SK-N-SH (cell line): ENCODE measurements at regions not wholly inside any gene's neighbourhood (a gene's known extent, or its start where the extent isn't known, plus 50 kb on each side); places are given as distances from the start of the nearest gene placed in this dataset.

ENCODE experiments used
- CTCF ChIA-PET: fragments of 300-600, 350-600 bp; formaldehyde crosslinking; extraction: SDS; loops from one replicate; lab custom pipeline; 2021; lab: Yijun Ruan, JAX
- POLR2A ChIA-PET: fragments of 350-600 bp; sonication (Branson Sonifier 250); formaldehyde crosslinking; extraction: SDS; loops from one replicate; lab custom pipeline; 2020; ENCODE audit warnings: antibody characterized with exemption, inconsistent platforms; lab: Yijun Ruan, JAX
- DNase-seq: peaks from one replicate; pipeline ENCODE4 v3.0.0; 2012
- H2AFZ ChIP-seq: fragments of 200-600 bp; sonication (generic); 2 replicates; pipeline ENCODE4 v1.8.1; 2016; ENCODE audit warnings: antibody characterized with exemption, mild to moderate bottlenecking, low read depth
- H3F3A ChIP-seq: fragments of 200-600 bp; sonication (generic); replicated peaks from 2 replicates; pipeline ENCODE3; 2016; ENCODE audit warnings: antibody characterized with exemption, mild to moderate bottlenecking; ENCODE audit not compliant: insufficient read depth
- H3K27ac ChIP-seq, 2 experiments: fragments of 200-500 bp in 1 of 2; fragments of 200-600 bp in 1 of 2; sonication (Bioruptor generic) in 1 of 2; sonication (generic), shearing (Covaris generic) in 1 of 2; 2 replicates each; pipeline versions ENCODE4 v1.5.1 to v1.6.1; 2014 to 2016; ENCODE audit warnings: low read depth in 2 of 2, inconsistent platforms in 1 of 2, low read length in 1 of 2, mild to moderate bottlenecking in 1 of 2, mixed read lengths in 1 of 2
- H3K27me3 ChIP-seq: fragments of 200-600 bp; sonication (generic), shearing (Covaris generic); 2 replicates; pipeline ENCODE4 v1.6.1; 2016; ENCODE audit warnings: mixed run types; ENCODE audit not compliant: insufficient read depth
- H3K36me3 ChIP-seq, 2 experiments: fragments of 200-500 bp in 1 of 2; fragments of 200-600 bp in 1 of 2; sonication (Bioruptor generic) in 1 of 2; sonication (generic) in 1 of 2; replicated peaks in 1 of 2; 2 replicates each; pipeline versions ENCODE3 to v1.5.1; 2014 to 2016; ENCODE audit warnings: low read length in 1 of 2, mild to moderate bottlenecking in 1 of 2; ENCODE audit not compliant: insufficient read depth in 2 of 2, control insufficient read depth in 1 of 2
- H3K4me1 ChIP-seq, 2 experiments: fragments of 200-500 bp in 1 of 2; fragments of 200-600 bp in 1 of 2; sonication (Bioruptor generic) in 1 of 2; sonication (generic), shearing (Covaris generic) in 1 of 2; 2 replicates each; pipeline versions ENCODE4 v1.5.1 to v1.6.1; 2014 to 2016; ENCODE audit warnings: low read depth in 1 of 2, low read length in 1 of 2, mixed run types in 1 of 2; ENCODE audit not compliant: insufficient read depth in 2 of 2, control insufficient read depth in 1 of 2
- H3K4me2 ChIP-seq: fragments of 200-600 bp; sonication (generic), shearing (Covaris generic); 2 replicates; pipeline ENCODE4 v1.6.1; 2017; ENCODE audit warnings: mixed run types
- H3K4me3 ChIP-seq, 2 experiments: fragments of 200-500 bp in 1 of 2; fragments of 200-600 bp in 1 of 2; sonication (Bioruptor generic) in 1 of 2; sonication (generic), shearing (Covaris generic) in 1 of 2; 2 replicates each; pipeline versions ENCODE4 v1.5.1 to v1.8.1; 2014 to 2016; ENCODE audit warnings: low read depth in 2 of 2, inconsistent platforms in 1 of 2, low read length in 1 of 2, mild to moderate bottlenecking in 1 of 2, mixed read lengths in 1 of 2, moderate library complexity in 1 of 2
- H3K79me2 ChIP-seq: fragments of 200-600 bp; sonication (generic); 2 replicates; pipeline ENCODE4 v1.8.1; 2017; ENCODE audit warnings: mild to moderate bottlenecking; ENCODE audit not compliant: insufficient read depth
- H3K9ac ChIP-seq: fragments of 200-600 bp; sonication (generic); 2 replicates; pipeline ENCODE4 v1.6.1; 2017; ENCODE audit warnings: mixed run types
- H3K9me2 ChIP-seq: fragments of 200-600 bp; sonication (generic); 2 replicates; pipeline ENCODE4 v1.6.1; 2017; ENCODE audit warnings: mixed run types
- H3K9me3 ChIP-seq: fragments of 200-600 bp; sonication (generic); 2 replicates; pipeline ENCODE4 v1.6.1; 2017; ENCODE audit warnings: mixed run types, mild to moderate bottlenecking, moderate library complexity
- H4K20me1 ChIP-seq: fragments of 200-600 bp; sonication (generic); 2 replicates; pipeline ENCODE4 v1.6.1; 2017; ENCODE audit warnings: mild to moderate bottlenecking, mixed run types; ENCODE audit not compliant: insufficient read depth
- FOSL2 ChIP-seq: IDR thresholded peaks from 2 replicates; pipeline ENCODE4 v1.4.0; 2012; ENCODE audit warnings: low read depth, mild to moderate bottlenecking, moderate library complexity, borderline replicate concordance
- FOXM1 ChIP-seq: IDR thresholded peaks from 2 replicates; pipeline ENCODE4 v1.4.0; 2012; ENCODE audit warnings: low read depth, mild to moderate bottlenecking
- GABPA ChIP-seq: IDR thresholded peaks from 2 replicates; pipeline ENCODE4 v1.4.0; 2012; ENCODE audit warnings: low read depth, mild to moderate bottlenecking
- MAX ChIP-seq: IDR thresholded peaks from 2 replicates; pipeline ENCODE4 v1.4.0; 2012; ENCODE audit warnings: low read depth
- MXI1 ChIP-seq: IDR thresholded peaks from 2 replicates; pipeline ENCODE4 v1.6.1; 2012; ENCODE audit warnings: mild to moderate bottlenecking, low read depth, low read length, improper control_type of control experiment
- NFIC ChIP-seq: IDR thresholded peaks from 2 replicates; pipeline ENCODE4 v1.4.0; 2012; ENCODE audit warnings: borderline replicate concordance
- NRF1 ChIP-seq: IDR thresholded peaks from 2 replicates; pipeline ENCODE4 v1.6.1; 2012; ENCODE audit warnings: low read depth, mild to moderate bottlenecking, low read length
- RCOR1 ChIP-seq: fragments of 150-350 bp; IDR thresholded peaks from 2 replicates; pipeline ENCODE4 v1.6.1; 2017; ENCODE audit warnings: antibody characterized with exemption, low read length
- REST ChIP-seq: IDR thresholded peaks from 2 replicates; pipeline ENCODE4 v1.6.1; 2012; ENCODE audit warnings: mild to moderate bottlenecking, low read depth, low read length, moderate library complexity
- USF1 ChIP-seq: IDR thresholded peaks from 2 replicates; pipeline ENCODE4 v1.4.0; 2012; ENCODE audit warnings: low read depth, borderline replicate concordance
- YY1 ChIP-seq: IDR thresholded peaks from 2 replicates; pipeline ENCODE4 v1.4.0; 2012; ENCODE audit warnings: low read depth, mild to moderate bottlenecking
- WGBS: methylation state at CpG from one replicate; pipeline ENCODE4 v1.1.6; 2017; ENCODE audit warnings: low lambda C conversion rate; 5-methylcytosine and 5-hydroxymethylcytosine counted together
- TF ChIP-seq, protein P1 (sequence below): fragments of 200-600 bp; sonication (generic); IDR thresholded peaks from 2 replicates; pipeline ENCODE4 v1.6.1; 2017; ENCODE audit warnings: antibody characterized with exemption, mild to moderate bottlenecking, moderate library complexity

- no peak for TF ChIP-seq REST
These were observed 336.5 kb upstream of the ALCAM start (continued) for GRCh38 chr3:105030211-105030610.

GRCh38 chr3:105032541-105032940 is 334.2 kb upstream of the ALCAM start:
- 67% methylated on average over 5 of the region's 5 CpGs for WGBS
- CTCF ChIA-PET: no interaction called here

DNA sequence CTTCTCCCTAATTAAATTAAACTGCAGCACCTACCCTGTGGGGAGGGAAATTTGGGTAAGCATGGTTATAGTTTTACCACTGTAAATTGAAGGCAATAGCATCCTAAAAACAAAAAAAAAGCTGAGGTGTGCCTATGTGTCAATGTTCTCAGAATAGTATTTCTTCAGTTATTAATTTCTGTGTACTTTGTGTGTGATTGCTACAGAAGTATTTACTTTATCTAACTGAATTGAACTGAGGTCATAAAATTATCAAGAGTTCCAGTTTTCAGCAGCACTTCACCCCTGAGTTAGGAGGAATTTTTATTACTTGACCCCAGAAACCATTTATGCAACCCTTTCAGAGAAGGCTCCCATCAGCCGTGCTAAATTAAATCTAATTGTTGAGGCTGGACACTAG is 333.6 kb upstream of the ALCAM start:
- H3K4me1 ChIP-seq: no peaks in the 10 kb centered on the region
- H3K79me2 ChIP-seq: no peaks in the 10 kb centered on the region
- WGBS: 100% methylated on average over 1 of the region's 1 CpG
- H3K9me3 ChIP-seq: no peaks in the 10 kb centered on the region
- TF ChIP-seq GABPA (no peak), NRF1 (no peak), USF1 (no peak), MAX (no peak)
- H3K4me2 ChIP-seq: no peak overlapping the region
- H3K9me2 ChIP-seq: no peaks in the 10 kb centered on the region; the same call in 1 of the 2 replicates
- no peak overlapping the region for H3K9ac ChIP-seq
- ChIA-PET POLR2A (no interaction called here), CTCF (no interaction called here)
- no peaks in the 10 kb centered on the region for H3F3A ChIP-seq
- no peak for DNase-seq
- no peak overlapping the region for H3K27ac ChIP-seq
- H3K4me3 ChIP-seq: no peak overlapping the region
- no peaks in the 10 kb centered on the region for H3K36me3 ChIP-seq
- no peaks in the 10 kb centered on the region for H3K27me3 ChIP-seq
- H4K20me1 ChIP-seq: no peaks in the 10 kb centered on the region
- H2AFZ ChIP-seq: no peak overlapping the region

More at GRCh38 chr3:105032541-105032940, 334.2 kb upstream of the ALCAM start:
- Histone ChIP-seq H3K27ac (no peak overlapping the region), H3K4me2 (no peak overlapping the region), H3K9me2 (no peaks in the 10 kb centered on the region; the same call in 1 of the 2 replicates), H3K9ac (no peak overlapping the region), H3K27me3 (no peaks in the 10 kb centered on the region), H3F3A (no peaks in the 10 kb centered on the region), H3K9me3 (no peaks in the 10 kb centered on the region), H2AFZ (no peak overlapping the region), H4K20me1 (no peaks in the 10 kb centered on the region), H3K36me3 (no peaks in the 10 kb centered on the region), H3K4me3 (no peak overlapping the region), H3K4me1 (no peaks in the 10 kb centered on the region), H3K79me2 (no peaks in the 10 kb centered on the region)
- DNase-seq: no peak
- POLR2A ChIA-PET: no interaction called here
- TF ChIP-seq NRF1: no peak
- no peak for TF ChIP-seq NFIC
- TF ChIP-seq FOXM1: no peak
- no peak for TF ChIP-seq MXI1
- no peak for TF ChIP-seq GABPA
- TF ChIP-seq, protein P1, sequence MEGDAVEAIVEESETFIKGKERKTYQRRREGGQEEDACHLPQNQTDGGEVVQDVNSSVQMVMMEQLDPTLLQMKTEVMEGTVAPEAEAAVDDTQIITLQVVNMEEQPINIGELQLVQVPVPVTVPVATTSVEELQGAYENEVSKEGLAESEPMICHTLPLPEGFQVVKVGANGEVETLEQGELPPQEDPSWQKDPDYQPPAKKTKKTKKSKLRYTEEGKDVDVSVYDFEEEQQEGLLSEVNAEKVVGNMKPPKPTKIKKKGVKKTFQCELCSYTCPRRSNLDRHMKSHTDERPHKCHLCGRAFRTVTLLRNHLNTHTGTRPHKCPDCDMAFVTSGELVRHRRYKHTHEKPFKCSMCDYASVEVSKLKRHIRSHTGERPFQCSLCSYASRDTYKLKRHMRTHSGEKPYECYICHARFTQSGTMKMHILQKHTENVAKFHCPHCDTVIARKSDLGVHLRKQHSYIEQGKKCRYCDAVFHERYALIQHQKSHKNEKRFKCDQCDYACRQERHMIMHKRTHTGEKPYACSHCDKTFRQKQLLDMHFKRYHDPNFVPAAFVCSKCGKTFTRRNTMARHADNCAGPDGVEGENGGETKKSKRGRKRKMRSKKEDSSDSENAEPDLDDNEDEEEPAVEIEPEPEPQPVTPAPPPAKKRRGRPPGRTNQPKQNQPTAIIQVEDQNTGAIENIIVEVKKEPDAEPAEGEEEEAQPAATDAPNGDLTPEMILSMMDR: no peak
- TF ChIP-seq RCOR1: no peak
- no peak for TF ChIP-seq YY1
- TF ChIP-seq FOSL2: no peak
